ENCODE measurements at regions not wholly inside any gene's neighbourhood (a gene's known extent, or its start where the extent isn't known, plus 50 kb on each side); places are given as distances from the start of the nearest gene placed in this dataset.

DNA sequence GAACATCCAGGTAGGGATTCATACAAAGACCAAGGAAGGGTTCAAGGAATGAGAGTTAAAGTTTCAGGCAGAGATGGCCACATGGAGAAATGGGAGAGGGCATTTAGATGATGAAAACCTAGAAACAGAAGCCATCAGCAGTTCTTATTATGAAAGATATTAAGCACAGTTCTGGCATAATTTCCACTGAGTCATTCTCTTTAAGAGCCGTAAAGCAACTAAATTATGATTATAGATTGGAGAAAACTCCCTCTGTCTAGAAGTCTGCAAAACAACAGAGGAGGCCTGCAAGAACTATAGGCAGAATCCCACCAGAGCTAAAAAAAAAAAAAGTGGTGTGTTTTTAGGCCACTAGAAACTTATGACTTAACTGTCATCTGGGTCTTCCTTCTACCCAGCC lies 157.1 kb upstream of the MPDZ start:
- no peak for TF ChIP-seq POLR2AphosphoS5 (IDR thresholded peaks at IDR 0.05; ENCODE audit: low read depth, low read length)
- TF ChIP-seq, protein P1, sequence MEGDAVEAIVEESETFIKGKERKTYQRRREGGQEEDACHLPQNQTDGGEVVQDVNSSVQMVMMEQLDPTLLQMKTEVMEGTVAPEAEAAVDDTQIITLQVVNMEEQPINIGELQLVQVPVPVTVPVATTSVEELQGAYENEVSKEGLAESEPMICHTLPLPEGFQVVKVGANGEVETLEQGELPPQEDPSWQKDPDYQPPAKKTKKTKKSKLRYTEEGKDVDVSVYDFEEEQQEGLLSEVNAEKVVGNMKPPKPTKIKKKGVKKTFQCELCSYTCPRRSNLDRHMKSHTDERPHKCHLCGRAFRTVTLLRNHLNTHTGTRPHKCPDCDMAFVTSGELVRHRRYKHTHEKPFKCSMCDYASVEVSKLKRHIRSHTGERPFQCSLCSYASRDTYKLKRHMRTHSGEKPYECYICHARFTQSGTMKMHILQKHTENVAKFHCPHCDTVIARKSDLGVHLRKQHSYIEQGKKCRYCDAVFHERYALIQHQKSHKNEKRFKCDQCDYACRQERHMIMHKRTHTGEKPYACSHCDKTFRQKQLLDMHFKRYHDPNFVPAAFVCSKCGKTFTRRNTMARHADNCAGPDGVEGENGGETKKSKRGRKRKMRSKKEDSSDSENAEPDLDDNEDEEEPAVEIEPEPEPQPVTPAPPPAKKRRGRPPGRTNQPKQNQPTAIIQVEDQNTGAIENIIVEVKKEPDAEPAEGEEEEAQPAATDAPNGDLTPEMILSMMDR (IDR thresholded peaks at IDR 0.05) = no peak
